Stomach (tissue), 8 donors: ENCODE measurements at regions not wholly inside any gene's neighbourhood (a gene's known extent, or its start where the extent isn't known, plus 50 kb on each side); places are given as distances from the start of the nearest gene placed in this dataset.

Source experiments
- DNase-seq, 2 donors: peaks; one replicate each; pipeline versions ENCODE4 v3.0.0 to v3.0.0-alpha.2; 2013 to 2019
- H3K27ac ChIP-seq, 5 donors: fragments of 200-600 bp in 4 of 5; sonication (generic) in 4 of 5; one replicate each; pipeline ENCODE4 v1.5.1; 2013 to 2019; ENCODE audit warnings: mild to moderate bottlenecking in 1 of 5, moderate library complexity in 1 of 5
- H3K27me3 ChIP-seq, 3 donors: fragments of 200-600 bp; sonication (generic); one replicate each; pipeline ENCODE4 v1.5.1; 2017 to 2019; ENCODE audit warnings: mixed run types in 1 of 3
- H3K36me3 ChIP-seq, 4 donors: fragments of 200-600 bp; sonication (generic); 1 replicate in 3 of 4; 2 replicates in 1 of 4; pipeline ENCODE4 v1.5.1; 2016 to 2019
- H3K4me1 ChIP-seq, 4 donors: fragments of 200-600 bp; sonication (generic); one replicate each; pipeline ENCODE4 v1.5.1; 2016 to 2019
- H3K4me3 ChIP-seq, 4 donors: fragments of 200-600 bp; sonication (generic) in 3 of 4; one replicate each; pipeline ENCODE4 v1.5.1; 2016 to 2019; ENCODE audit warnings: mild to moderate bottlenecking in 1 of 4
- H3K9me3 ChIP-seq, 4 donors: fragments of 200-600 bp; sonication (generic); one replicate each; pipeline ENCODE4 v1.5.1; 2016 to 2019
- CTCF ChIP-seq, 7 experiments: fragments of 450-650 bp in 4 of 7; fragments of 200-600 bp in 3 of 7; sonication (generic) in 3 of 7; IDR thresholded peaks; one replicate each; pipeline ENCODE4 v1.5.1; 2016 to 2019; ENCODE audit warnings: antibody characterized with exemption in 7 of 7, control low read depth in 2 of 7, mild to moderate bottlenecking in 1 of 7
- EP300 ChIP-seq: sonication (generic); formaldehyde crosslinking; IDR thresholded peaks from one replicate; pipeline ENCODE4 v1.6.1; 2017; ENCODE audit warnings: antibody characterized with exemption
- POLR2A ChIP-seq, 4 donors: fragments of 450-650 bp; IDR thresholded peaks; one replicate each; pipeline ENCODE4 v1.6.1; 2016; ENCODE audit warnings: antibody characterized with exemption in 4 of 4, control low read depth in 2 of 4, mild to moderate bottlenecking in 1 of 4, moderate library complexity in 1 of 4
- POLR2AphosphoS5 ChIP-seq, 3 donors: sonication (generic); formaldehyde crosslinking; IDR thresholded peaks; one replicate each; pipeline ENCODE4 v1.6.1; 2016; ENCODE audit warnings: antibody characterized with exemption in 3 of 3
- WGBS, 5 donors: extraction: QIAGEN DNeasy Blood & Tissue Kit in 3 of 5; methylation state at CpG; one replicate each; pipeline versions ENCODE4 v1.1.5 to v1.1.7; 2013 to 2018; 5-methylcytosine and 5-hydroxymethylcytosine counted together
- intact Hi-C: fragments of 100-400 bp; cut with DNase I; formaldehyde crosslinking; loops from one replicate; pipeline ENCODE4 v1.15.1; 2023; ENCODE audit warnings: low total_unique reads
- donor health status: healthy with polysubstance abuse.
- donor health status: Bipolar disorder and iron deficiency.
- donor health status: healthy.

GRCh38 chr17:72354071-72354470 lies 233.3 kb downstream of the SOX9 start:
- TF ChIP-seq CTCF (IDR thresholded peaks at IDR 0.05) = no peak
- TF ChIP-seq POLR2AphosphoS5 (IDR thresholded peaks at IDR 0.05) = no peak
- TF ChIP-seq POLR2A (IDR thresholded peaks at IDR 0.05) = no peak
- TF ChIP-seq EP300 = no peak
- no peak for DNase-seq
- 73 to 91% (median 74%) methylated on average over 8 of the region's 8 CpGs for WGBS, 5 donors
- Histone ChIP-seq H3K27me3 (no peaks in the 10 kb centered on the region), H3K9me3 (no peaks in the 10 kb centered on the region), H3K36me3 (no peaks in the 10 kb centered on the region), H3K4me3 (peak overlapping the region in 1 of 4 donors; percentile 14), H3K27ac (peak overlapping the region in 2 of 5 donors; percentile 54 to 71), H3K4me1 (peaks cover 13 to 25% (median 17%) of the 10 kb centered on the region in 4 donors)
- intact Hi-C loops = no loop called here

- no peaks in the 10 kb centered on the region for H3K9me3 ChIP-seq
- WGBS, 5 donors = 92 to 99% (median 95%) methylated on average over 3 of the region's 3 CpGs
- intact Hi-C loops = no loop called here
Measured at GRCh38 chr17:72357764-72358365, 237.0 kb downstream of the SOX9 start.

GRCh38 chr17:72358465-72358864 lies 237.6 kb downstream of the SOX9 start:
- no peaks in the 10 kb centered on the region for H3K36me3 ChIP-seq
- no peak for DNase-seq
- H3K9me3 ChIP-seq = no peaks in the 10 kb centered on the region
- intact Hi-C loops = no loop called here
- H3K4me1 ChIP-seq = peaks cover 6 to 17% (median 7%) of the 10 kb centered on the region in 4 donors
- peak in 1 of 3 donors; percentile 13 for TF ChIP-seq POLR2AphosphoS5 (IDR thresholded peaks at IDR 0.05)
- TF ChIP-seq POLR2A (IDR thresholded peaks at IDR 0.05) = no peak
- TF ChIP-seq CTCF (IDR thresholded peaks at IDR 0.05) = no peak
- TF ChIP-seq EP300 = no peak
- no peak overlapping the region for H3K4me3 ChIP-seq
- no peak overlapping the region for H3K27ac ChIP-seq
- H3K27me3 ChIP-seq = peaks cover 0 to 5% (median 0%) of the 10 kb centered on the region in 3 donors

More at GRCh38 chr17:72357764-72358365, 237.0 kb downstream of the SOX9 start:
- peaks cover 6 to 23% (median 9%) of the 10 kb centered on the region in 4 donors for H3K4me1 ChIP-seq
- TF ChIP-seq POLR2AphosphoS5 (IDR thresholded peaks at IDR 0.05) (no peak), CTCF (IDR thresholded peaks at IDR 0.05) (no peak), POLR2A (IDR thresholded peaks at IDR 0.05) (no peak), EP300 (no peak)
- no peak for DNase-seq
- H3K36me3 ChIP-seq = no peaks in the 10 kb centered on the region
- H3K27me3 ChIP-seq = no peaks in the 10 kb centered on the region
- no peak overlapping the region for H3K4me3 ChIP-seq
- H3K27ac ChIP-seq = no peak overlapping the region

GRCh38 chr17:72359274-72359673 lies 238.5 kb downstream of the SOX9 start:
- intact Hi-C loops = no loop called here
- TF ChIP-seq CTCF (IDR thresholded peaks at IDR 0.05) = no peak
- H3K4me3 ChIP-seq = no peak overlapping the region
- no peak overlapping the region for H3K27ac ChIP-seq
- 81 to 93% (median 91%) methylated on average over 2 of the region's 2 CpGs for WGBS, 5 donors
- no peaks in the 10 kb centered on the region for H3K9me3 ChIP-seq
- DNase-seq = no peak
- H3K36me3 ChIP-seq = no peaks in the 10 kb centered on the region
- H3K4me1 ChIP-seq = peaks cover 0 to 9% (median 7%) of the 10 kb centered on the region in 4 donors
- H3K27me3 ChIP-seq = peaks cover 0 to 10% (median 0%) of the 10 kb centered on the region in 3 donors
